NCI-H82 (cell line): ENCODE measurements at regions not wholly inside any gene's neighbourhood (a gene's known extent, or its start where the extent isn't known, plus 50 kb on each side); places are given as distances from the start of the nearest gene placed in this dataset.
"Not testable (repeated sequence)": the region's sequence is repeated elsewhere in the genome, so short reads cannot be mapped to it uniquely, and the experiment has no call there.

Source experiments
- DNase-seq: peaks from one replicate; lab custom pipeline; 2025; lab: John Stamatoyannopoulos, UW

DNA sequence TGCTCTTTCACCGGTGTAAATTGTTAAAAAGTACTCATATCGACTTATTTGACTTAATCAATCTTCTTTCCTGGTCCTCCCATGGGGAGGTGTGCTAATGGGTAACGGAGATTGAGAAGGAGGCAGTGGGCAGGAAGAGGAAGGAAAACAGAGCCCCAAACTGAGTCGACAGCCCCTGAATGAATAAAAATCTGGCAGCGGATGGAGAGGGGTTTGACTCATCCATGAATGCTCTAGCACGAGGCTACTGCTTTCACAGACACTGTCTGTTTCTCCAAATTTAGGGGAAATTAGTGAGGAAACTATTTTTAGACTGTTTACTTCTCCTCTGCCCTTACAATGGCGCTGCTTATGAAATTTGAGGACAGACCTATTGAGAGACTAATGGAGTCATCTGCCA, 142.2 kb upstream of the ATXN1 start:
- DNase-seq: peak; percentile 11

DNA sequence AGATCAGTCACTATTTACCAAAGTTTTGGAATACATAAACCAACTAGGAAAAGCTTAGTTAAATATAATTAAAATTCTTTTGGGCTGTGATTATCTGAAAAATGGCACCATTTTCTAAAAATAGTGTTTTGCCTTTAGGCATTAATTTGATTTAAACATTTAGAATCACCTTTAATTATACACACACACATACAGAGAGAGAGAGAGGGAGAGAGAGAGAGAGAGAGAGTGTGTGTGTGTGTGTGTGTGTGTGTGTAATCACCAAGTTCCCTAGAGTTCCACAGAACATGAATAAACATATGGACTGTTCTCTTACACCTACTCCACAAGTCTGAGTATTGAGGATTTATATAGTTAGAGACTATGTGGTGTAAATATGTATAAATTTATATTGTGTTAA, 141.2 kb upstream of the ATXN1 start:
- DNase-seq: no peak

DNA sequence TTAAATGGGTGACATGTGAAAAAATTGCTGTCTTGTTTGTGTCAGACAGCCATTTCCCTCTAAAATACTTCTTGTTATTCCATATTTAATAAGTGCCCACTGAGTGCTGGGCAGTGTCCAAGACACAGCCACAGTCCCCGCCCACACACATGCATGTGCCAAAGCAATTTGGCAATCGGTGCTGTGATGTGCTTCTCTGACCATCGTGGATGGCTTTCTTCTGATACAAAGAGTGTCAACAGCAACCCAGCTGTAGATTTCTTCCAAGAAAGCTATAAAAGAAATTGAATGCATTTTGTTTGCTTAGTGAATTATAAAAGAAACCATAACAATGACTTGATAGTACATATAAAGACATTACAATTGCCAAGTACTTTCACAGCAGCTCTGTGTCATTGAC, 140.5 kb upstream of the ATXN1 start:
- DNase-seq: no peak

DNA sequence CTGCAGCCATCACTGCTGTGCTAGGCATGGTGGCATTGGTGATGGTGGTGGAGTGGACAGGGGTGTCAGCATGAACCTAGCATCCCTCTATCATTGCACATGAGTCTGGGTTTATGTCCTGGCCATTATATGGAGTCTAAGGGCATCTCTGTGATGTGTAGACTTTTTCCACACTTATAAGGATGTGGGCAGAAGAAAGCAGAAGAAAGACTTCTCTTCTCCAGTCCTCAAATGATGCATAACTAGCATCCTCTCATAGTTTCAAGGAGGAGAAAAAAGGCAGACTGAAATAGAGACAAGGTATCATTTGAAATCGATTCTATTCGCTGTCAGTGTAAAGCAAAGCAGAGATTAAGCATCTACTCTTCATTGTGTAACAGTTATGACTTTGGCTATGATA, 140.0 kb upstream of the ATXN1 start:
- DNase-seq: no peak

GRCh38 chr6:16898640-16899396, 137.6 kb upstream of the ATXN1 start:
- no peak for DNase-seq

DNA sequence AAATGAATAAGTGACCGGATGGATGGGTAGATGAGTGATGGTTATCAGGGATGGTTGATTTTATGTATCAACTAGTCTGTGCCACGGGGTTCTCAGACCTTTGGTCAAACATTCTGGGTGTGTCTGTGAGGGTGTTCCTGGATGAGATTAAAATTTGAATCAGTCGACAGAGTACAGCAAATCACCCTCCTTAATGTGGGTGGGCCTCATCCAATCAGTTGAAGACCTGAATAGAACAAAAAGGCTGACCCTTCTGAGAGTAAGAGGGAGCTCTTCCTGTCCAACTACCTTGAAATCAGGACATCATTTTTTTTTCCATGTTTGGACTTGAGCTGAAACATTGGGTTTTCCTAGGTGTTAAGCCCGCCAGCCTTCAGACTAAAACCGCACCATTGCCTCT, 136.4 kb upstream of the ATXN1 start:
- DNase-seq: no peak

GRCh38 chr6:16894301-16894700, 133.0 kb upstream of the ATXN1 start:
- no peak for DNase-seq

- not testable (repeated sequence) for DNase-seq
These were observed 129.8 kb upstream of the ATXN1 start for GRCh38 chr6:16891110-16891509.

DNA sequence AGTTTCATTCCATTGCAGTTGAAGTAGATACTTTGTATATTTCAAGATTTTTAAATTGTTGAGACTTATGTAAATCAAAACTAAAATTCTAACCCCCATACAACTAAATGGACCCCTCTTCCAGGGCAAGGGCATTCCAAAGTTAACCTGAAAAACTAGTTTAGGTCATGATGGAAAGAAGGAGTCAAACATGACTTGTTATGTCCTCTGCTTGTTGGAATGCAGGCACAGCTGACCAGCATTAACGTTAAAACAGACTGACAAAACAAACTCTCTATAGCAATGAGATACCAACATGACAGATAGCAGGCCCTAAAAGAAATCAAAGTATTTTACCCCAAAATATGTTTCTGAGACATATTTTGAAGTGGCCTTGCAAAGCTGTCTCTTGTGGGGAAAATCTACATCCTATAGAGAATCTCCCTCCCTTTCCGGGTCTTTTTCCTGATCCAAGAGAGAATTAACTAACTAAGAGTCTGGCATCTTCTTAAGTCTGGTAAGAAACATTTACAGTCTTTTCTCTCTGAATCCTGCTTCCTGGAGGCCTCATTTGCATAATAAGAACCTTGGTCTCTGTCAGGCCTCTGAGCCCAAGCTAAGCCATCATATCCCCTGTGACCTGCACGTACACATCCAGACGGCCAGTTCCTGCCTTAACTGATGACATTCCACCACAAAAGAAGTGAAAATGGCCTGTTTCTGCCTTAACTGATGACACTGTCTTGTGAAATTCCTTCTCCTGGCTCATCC, 124.3 kb upstream of the ATXN1 start:
- no peak for DNase-seq

GRCh38 chr6:16884526-16884925, 123.3 kb upstream of the ATXN1 start:
- DNase-seq: no peak

DNA sequence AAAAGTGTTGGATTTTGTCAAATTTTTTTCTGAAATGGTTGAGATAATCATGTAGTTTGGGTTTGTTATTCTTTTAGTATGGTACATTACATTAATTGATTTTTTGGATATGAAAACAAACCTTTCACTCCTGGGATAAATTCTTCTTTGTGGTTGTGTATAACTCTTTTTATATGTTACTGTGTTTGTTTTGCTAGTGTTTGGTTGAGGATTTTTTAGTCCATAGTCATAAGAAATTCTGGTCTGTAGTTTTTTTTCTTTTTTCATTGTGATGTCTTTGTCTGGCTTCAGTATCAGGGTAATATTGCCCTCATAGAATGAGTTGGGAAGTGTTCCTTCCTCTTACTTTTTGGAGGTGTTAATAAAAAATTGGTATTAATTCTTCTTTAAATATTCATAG, 122.2 kb upstream of the ATXN1 start:
- no peak for DNase-seq

DNA sequence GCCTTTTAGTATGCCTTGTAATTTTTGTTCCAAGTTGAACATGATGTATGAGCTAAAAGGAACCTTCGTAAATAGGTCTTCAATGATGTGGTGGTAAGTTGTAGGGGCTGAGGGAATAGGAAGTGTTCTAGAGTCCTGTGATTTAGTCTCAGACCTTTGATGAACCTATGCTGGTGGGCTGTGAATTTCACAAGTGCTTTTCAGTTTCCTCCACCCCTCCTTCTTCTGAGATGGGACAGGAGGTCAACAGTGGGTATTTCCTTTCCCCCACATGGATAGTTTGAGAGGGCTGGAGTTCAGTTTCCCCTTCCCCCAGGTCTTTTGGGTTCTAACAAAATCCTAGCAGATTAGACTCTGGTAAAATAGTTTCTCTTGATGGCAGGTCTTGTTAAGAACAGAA, 121.0 kb upstream of the ATXN1 start:
- DNase-seq: no peak

- not testable (repeated sequence) for DNase-seq
These were observed 115.6 kb upstream of the ATXN1 start for GRCh38 chr6:16876852-16877251.

- no peak for DNase-seq
These were observed 114.9 kb upstream of the ATXN1 start for GRCh38 chr6:16876201-16876600.

GRCh38 chr6:16873698-16874097, 112.4 kb upstream of the ATXN1 start:
- peak; percentile 5 for DNase-seq

DNA sequence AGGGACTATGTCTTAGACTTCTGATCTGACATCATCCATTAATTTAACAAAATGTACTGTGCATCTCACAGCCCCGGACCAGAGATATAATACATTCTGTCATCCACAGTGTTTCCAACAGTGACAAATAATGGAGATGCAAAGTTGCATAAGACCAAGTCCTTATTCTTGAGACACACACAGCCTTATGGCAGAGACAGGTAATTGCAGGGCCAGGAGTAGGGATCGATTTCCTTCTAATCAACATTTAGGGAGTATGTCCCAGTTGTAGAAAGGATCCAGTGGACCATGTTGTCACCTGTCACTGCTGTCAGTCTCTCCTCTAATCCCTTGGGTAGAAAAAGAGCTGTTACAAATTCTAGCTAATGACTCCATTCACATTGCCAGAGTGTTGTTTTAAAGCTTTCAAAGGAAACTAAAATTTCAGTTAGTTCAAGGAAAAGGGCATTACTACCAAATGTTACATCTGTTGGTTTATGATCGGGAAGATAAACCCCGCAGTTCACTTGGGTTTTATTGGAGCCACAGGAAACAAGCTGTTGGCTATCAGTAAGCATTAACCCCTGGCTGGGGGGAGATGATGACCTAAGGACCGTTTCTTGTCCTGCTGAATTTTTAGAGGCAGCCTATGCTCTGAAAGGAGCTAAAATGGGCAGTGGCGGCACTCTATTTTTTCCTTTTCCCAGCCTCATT, 111.4 kb upstream of the ATXN1 start:
- DNase-seq: peak; percentile 12

DNA sequence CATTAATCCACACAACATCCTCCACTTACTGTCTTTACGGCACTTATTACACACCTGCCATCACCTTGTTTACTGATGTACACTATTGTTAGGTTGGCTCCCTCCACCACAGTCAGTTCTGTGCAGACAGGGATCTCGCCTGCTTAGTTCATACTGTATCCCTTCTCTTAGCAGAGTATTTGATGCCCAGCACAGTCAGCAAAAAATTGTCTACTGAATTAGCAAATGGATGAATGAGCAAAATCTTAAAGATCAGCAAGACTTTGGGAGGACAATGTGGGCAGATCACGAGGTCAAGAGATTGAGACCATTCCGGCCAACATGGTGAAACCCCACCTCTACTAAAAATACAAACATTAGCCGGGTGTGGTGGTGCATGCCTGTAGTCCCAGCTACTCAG, 109.8 kb upstream of the ATXN1 start:
- DNase-seq: no peak

- no peak for DNase-seq
These were observed 107.7 kb upstream of the ATXN1 start for GRCh38 chr6:16868968-16869367.

DNA sequence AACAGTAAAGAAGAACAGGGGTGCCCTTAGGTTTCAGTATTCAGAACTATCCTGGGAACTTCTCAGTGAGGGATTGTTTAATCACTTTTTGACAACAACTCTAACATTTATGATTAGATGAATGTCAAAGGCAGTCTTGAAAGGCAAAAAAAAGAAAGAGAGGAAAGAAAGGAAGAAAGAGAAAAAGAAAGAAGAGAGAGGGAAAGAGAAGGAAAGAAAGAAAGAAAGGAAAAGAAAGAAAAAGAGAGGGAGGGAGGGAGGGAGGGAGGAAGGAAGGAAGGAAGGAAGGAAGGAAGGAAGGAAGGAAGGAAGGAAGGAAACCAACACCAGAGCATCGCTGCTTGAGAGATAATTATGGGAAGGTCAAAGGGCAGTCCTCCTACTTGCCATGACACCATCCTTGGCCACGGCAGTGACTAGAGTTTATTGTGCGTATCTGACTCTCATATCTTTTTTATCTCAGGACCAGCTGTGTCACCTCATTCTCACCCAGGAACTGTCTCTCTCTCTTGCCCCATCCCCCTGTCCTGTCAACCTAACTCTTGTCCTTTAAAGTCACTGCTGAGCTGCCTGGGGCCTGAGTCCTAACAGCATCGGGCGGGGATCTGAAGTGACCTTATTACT, 96.8 kb upstream of the ATXN1 start:
- peak; percentile 29 for DNase-seq

DNA sequence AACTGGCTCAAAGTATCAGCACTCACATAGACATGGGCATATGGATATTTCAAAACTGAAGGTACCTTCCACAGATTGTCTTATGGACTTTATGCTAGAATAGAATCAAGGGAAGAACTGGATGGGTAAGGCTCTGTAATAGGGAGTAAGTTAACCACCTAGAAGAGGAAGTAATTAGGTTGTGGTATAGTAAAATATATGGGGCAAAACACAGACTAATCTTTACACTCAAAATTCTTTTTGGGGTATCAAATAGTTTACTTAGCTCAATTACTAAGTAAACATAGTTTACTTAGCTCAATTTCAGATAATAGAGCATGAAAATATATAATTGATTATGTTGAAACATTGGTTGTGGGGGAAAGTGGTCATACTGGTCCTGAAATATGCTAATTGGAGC, 94.2 kb upstream of the ATXN1 start:
- no peak for DNase-seq

DNA sequence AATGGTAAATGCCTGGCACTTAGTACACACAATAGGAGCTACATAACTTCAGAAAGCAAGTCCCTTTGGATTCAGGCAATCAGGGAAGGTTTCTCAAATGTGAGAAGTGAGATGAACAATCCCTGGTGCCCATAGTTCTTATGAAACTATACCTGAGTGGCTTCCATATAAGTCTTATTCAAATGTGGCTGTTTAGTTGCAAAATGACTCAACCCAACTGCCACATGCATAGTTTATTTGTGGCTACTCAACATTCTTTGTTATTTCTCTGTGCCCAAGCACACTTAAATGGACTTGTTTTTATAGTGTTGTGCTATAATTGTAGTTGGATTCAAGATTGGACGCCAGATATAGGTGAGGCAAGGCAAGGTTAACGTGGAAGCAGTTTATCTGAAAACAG, 93.7 kb upstream of the ATXN1 start:
- DNase-seq: no peak

- no peak for DNase-seq
These were observed 91.4 kb upstream of the ATXN1 start for GRCh38 chr6:16852671-16853070.

GRCh38 chr6:16851758-16852157, 90.5 kb upstream of the ATXN1 start:
- DNase-seq: no peak
